ENCODE measurements at regions not wholly inside any gene's neighbourhood (a gene's known extent, or its start where the extent isn't known, plus 50 kb on each side); places are given as distances from the start of the nearest gene placed in this dataset.

DNA sequence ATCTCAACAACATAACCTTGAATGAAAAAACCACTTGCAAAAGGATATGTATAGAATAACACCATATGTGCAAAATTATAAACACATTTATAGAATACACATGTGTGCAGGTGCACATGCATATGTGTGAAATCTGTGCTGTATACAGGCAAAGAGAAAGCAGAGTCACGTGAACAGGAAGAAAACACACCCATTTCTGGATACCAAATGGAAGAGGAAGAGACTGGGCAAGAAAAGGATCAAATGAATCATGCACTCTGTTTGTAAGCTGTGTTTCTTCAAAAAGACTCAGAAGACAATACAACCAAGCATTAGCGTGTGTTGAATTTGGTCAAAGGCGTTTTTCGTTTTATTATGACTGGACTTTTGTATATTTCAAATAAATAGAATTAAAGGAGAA is 111.3 kb upstream of the ERG start (continued):
- TF ChIP-seq ZBTB26 (tag by site-specific recombination; optimal IDR thresholded peaks at IDR 0.05): no peak

DNA sequence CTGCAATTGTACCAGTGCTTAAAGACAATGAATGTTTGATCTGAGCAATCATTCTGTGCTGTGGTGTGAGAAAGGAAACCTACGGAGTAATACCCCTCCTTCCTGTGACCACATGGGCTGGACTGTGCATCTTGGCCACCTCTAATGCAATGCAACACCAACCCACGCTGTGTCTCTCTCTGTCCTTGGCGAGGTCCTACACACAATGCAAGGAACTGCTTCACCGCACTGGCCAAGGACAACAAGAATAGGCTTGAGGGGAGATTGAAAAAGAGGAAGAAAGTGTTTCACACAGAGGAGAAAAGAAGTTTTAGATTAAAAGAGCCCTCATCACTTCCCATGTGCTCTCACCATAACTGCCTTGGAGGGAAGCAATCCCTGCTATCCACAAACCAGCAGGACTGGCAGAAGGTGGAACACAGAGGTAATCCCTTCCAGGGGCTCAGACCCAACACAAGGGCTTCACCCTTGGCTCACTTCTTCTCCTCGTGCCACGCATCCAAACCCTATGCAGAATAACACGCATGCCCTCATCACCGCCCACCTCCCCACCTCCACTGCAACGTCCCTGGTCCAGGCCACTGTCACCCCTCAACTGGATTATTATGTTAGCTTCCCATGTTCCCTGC is 112.5 kb upstream of the ERG start:
- Histone ChIP-seq H3K27ac (ENCODE audit: extremely low read depth, low read depth, low read length) (no peak overlapping the region), H3K4me3 (ENCODE audit: low read depth, low read length) (no peak overlapping the region), H3K36me3 (ENCODE audit: control insufficient read depth in 2 of 2, insufficient read depth in 1 of 2, low read length in 2 of 2) (no peaks in the 10 kb centered on the region), H3K9me3 (ENCODE audit: control insufficient read depth, insufficient read depth, low read depth, low read length) (no peaks in the 10 kb centered on the region), H3K4me1 (ENCODE audit: control insufficient read depth, insufficient read depth, low read length) (no peaks in the 10 kb centered on the region)
- TF ChIP-seq YY1 (tag by site-specific recombination; IDR thresholded peaks at IDR 0.05) (no peak), KLF9 (tag by site-specific recombination; IDR thresholded peaks at IDR 0.05; ENCODE audit: low read depth) (no peak), ZBTB20 (tag by site-specific recombination; IDR thresholded peaks at IDR 0.05) (no peak), ZNF76 (tag by site-specific recombination; IDR thresholded peaks at IDR 0.05; ENCODE audit: borderline replicate concordance, low read depth) (no peak), ZNF266 (tag by site-specific recombination; IDR thresholded peaks at IDR 0.05; ENCODE audit: low read depth) (no peak), ZNF157 (tag by site-specific recombination; IDR thresholded peaks at IDR 0.05) (no peak)
- ChIA-PET CTCF (interaction anchor here (1.2 kb wide), 1 partner anchor 20 kb away, joined by 3 read pairs; no protein-coding TSS in a partner anchor), POLR2A (no interaction called here)

- Histone ChIP-seq H3K9me3 (ENCODE audit: control insufficient read depth, insufficient read depth, low read depth, low read length) (no peaks in the 10 kb centered on the region), H3K27ac (ENCODE audit: extremely low read depth, low read depth, low read length) (no peak overlapping the region), H3K36me3 (ENCODE audit: control insufficient read depth in 2 of 2, insufficient read depth in 1 of 2, low read length in 2 of 2) (no peaks in the 10 kb centered on the region), H3K4me3 (ENCODE audit: low read depth, low read length) (no peak overlapping the region), H3K4me1 (ENCODE audit: control insufficient read depth, insufficient read depth, low read length) (no peaks in the 10 kb centered on the region)
- CTCF ChIA-PET: interaction anchor here (1.2 kb wide), 1 partner anchor 21 kb away, joined by 3 read pairs; no protein-coding TSS in a partner anchor
- POLR2A ChIA-PET: no interaction called here
- TF ChIP-seq GLI4 (tag by site-specific recombination; IDR thresholded peaks at IDR 0.05) (no peak), AEBP2 (tag by site-specific recombination; IDR thresholded peaks at IDR 0.05; ENCODE audit: borderline replicate concordance) (no peak), ZBTB10 (tag by site-specific recombination; IDR thresholded peaks at IDR 0.05) (no peak), PBX3 (CRISPR knock-in tag; IDR thresholded peaks at IDR 0.05) (no peak), ZNF785 (tag by site-specific recombination; IDR thresholded peaks at IDR 0.05) (no peak), ZNF404 (tag by site-specific recombination; IDR thresholded peaks at IDR 0.05) (no peak), ZNF510 (tag by site-specific recombination; IDR thresholded peaks at IDR 0.05; ENCODE audit: insufficient replicate concordance) (no peak), KLF9 (tag by site-specific recombination; IDR thresholded peaks at IDR 0.05; ENCODE audit: low read depth) (no peak), ZNF248 (tag by site-specific recombination; IDR thresholded peaks at IDR 0.05) (no peak), ZNF114 (tag by site-specific recombination; IDR thresholded peaks at IDR 0.05) (no peak), ZNF24 (tag by site-specific recombination; IDR thresholded peaks at IDR 0.05) (no peak), YY1 (tag by site-specific recombination; IDR thresholded peaks at IDR 0.05) (no peak)
- TF ChIP-seq, protein P1, sequence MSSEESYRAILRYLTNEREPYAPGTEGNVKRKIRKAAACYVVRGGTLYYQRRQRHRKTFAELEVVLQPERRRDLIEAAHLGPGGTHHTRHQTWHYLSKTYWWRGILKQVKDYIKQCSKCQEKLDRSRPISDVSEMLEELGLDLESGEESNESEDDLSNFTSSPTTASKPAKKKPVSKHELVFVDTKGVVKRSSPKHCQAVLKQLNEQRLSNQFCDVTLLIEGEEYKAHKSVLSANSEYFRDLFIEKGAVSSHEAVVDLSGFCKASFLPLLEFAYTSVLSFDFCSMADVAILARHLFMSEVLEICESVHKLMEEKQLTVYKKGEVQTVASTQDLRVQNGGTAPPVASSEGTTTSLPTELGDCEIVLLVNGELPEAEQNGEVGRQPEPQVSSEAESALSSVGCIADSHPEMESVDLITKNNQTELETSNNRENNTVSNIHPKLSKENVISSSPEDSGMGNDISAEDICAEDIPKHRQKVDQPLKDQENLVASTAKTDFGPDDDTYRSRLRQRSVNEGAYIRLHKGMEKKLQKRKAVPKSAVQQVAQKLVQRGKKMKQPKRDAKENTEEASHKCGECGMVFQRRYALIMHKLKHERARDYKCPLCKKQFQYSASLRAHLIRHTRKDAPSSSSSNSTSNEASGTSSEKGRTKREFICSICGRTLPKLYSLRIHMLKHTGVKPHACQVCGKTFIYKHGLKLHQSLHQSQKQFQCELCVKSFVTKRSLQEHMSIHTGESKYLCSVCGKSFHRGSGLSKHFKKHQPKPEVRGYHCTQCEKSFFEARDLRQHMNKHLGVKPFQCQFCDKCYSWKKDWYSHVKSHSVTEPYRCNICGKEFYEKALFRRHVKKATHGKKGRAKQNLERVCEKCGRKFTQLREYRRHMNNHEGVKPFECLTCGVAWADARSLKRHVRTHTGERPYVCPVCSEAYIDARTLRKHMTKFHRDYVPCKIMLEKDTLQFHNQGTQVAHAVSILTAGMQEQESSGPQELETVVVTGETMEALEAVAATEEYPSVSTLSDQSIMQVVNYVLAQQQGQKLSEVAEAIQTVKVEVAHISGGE (tag by site-specific recombination; conservative IDR thresholded peaks at IDR 0.05; ENCODE audit: low read depth): no peak
- TF ChIP-seq, protein P2, sequence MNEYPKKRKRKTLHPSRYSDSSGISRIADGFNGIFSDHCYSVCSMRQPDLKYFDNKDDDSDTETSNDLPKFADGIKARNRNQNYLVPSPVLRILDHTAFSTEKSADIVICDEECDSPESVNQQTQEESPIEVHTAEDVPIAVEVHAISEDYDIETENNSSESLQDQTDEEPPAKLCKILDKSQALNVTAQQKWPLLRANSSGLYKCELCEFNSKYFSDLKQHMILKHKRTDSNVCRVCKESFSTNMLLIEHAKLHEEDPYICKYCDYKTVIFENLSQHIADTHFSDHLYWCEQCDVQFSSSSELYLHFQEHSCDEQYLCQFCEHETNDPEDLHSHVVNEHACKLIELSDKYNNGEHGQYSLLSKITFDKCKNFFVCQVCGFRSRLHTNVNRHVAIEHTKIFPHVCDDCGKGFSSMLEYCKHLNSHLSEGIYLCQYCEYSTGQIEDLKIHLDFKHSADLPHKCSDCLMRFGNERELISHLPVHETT (tag by site-specific recombination; IDR thresholded peaks at IDR 0.05): no peak
Observed at GRCh38 chr21:38611277-38611676, 113.0 kb upstream of the ERG start.
